ENCODE measurements at regions not wholly inside any gene's neighbourhood (a gene's known extent, or its start where the extent isn't known, plus 50 kb on each side); places are given as distances from the start of the nearest gene placed in this dataset.
"Not testable (repeated sequence)": the region's sequence is repeated elsewhere in the genome, so short reads cannot be mapped to it uniquely, and the experiment has no call there.

GRCh38 chr10:47711428-47711827 is 52.0 kb downstream of the SYT15B start:
- DNase-seq = not testable (repeated sequence)

- DNase-seq = not testable (repeated sequence)
Observed at GRCh38 chr10:47710443-47710842, 52.9 kb downstream of the SYT15B start.

- DNase-seq = not testable (repeated sequence)
Observed at GRCh38 chr10:47705698-47706414, 57.5 kb downstream of the SYT15B start.

- not testable (repeated sequence) for DNase-seq
Observed at GRCh38 chr10:47701285-47701684, 62.1 kb downstream of the SYT15B start.

GRCh38 chr10:47699854-47700253 is 63.5 kb downstream of the SYT15B start:
- not testable (repeated sequence) for DNase-seq

- not testable (repeated sequence) for DNase-seq
Observed at GRCh38 chr10:47696170-47696569, 67.2 kb downstream of the SYT15B start.

GRCh38 chr10:47695149-47695548 is 68.2 kb downstream of the SYT15B start:
- DNase-seq = not testable (repeated sequence)

GRCh38 chr10:47690304-47690703 is 73.1 kb downstream of the SYT15B start:
- DNase-seq = not testable (repeated sequence)

GRCh38 chr10:47683826-47684475 is 79.4 kb downstream of the SYT15B start:
- not testable (repeated sequence) for DNase-seq

GRCh38 chr10:47681638-47681990 is 81.8 kb downstream of the SYT15B start:
- not testable (repeated sequence) for DNase-seq

GRCh38 chr10:47680848-47681637 is 82.3 kb downstream of the SYT15B start:
- not testable (repeated sequence) for DNase-seq

- DNase-seq = not testable (repeated sequence)
Observed at GRCh38 chr10:47676102-47676501, 87.3 kb downstream of the SYT15B start.

GRCh38 chr10:47675577-47675976 is 87.8 kb downstream of the SYT15B start:
- DNase-seq = not testable (repeated sequence)

- not testable (repeated sequence) for DNase-seq
Observed at GRCh38 chr10:47673128-47673527, 90.3 kb downstream of the SYT15B start.

- DNase-seq = not testable (repeated sequence)
Observed at GRCh38 chr10:47670857-47671256, 92.5 kb downstream of the SYT15B start.

- DNase-seq = not testable (repeated sequence)
Observed at GRCh38 chr10:47661955-47662577, 101.3 kb downstream of the SYT15B start.

- DNase-seq = not testable (repeated sequence)
Observed at GRCh38 chr10:47656732-47657131, 106.7 kb downstream of the SYT15B start.

GRCh38 chr10:47654161-47654560 is 109.2 kb downstream of the SYT15B start:
- not testable (repeated sequence) for DNase-seq

GRCh38 chr10:47648594-47648993 is 114.8 kb downstream of the SYT15B start:
- not testable (repeated sequence) for DNase-seq

- DNase-seq = not testable (repeated sequence)
Observed at GRCh38 chr10:47647523-47648101, 115.8 kb downstream of the SYT15B start.

GRCh38 chr10:47646686-47647273 is 116.6 kb downstream of the SYT15B start:
- DNase-seq = not testable (repeated sequence)

- DNase-seq = not testable (repeated sequence)
Observed at GRCh38 chr10:47626975-47627374, 103.5 kb upstream of the AGAP9 start.
